ENCODE measurements at regions not wholly inside any gene's neighbourhood (a gene's known extent, or its start where the extent isn't known, plus 50 kb on each side); places are given as distances from the start of the nearest gene placed in this dataset.

GRCh38 chr18:64981915-64982314 is 768.9 kb upstream of the CDH7 start:
- TF ChIP-seq CTCF (conservative IDR thresholded peaks at IDR 0.05 in 1 of 2, IDR thresholded peaks at IDR 0.05 in 1 of 2; ENCODE audit: low read depth in 1 of 2, low read length in 2 of 2), result no peak
- TF ChIP-seq EZH2 (IDR thresholded peaks at IDR 0.05; ENCODE audit: low read length, missing control alignments), result no peak
- no peak overlapping the region for H3K4me3 ChIP-seq (replicated peaks in 1 of 4; ENCODE audit: control extremely low read depth in 1 of 4, insufficient read depth in 1 of 4, low read depth in 3 of 4, low read length in 4 of 4)
- no peaks in the 10 kb centered on the region for H3K79me2 ChIP-seq (ENCODE audit: control insufficient read depth, insufficient read depth, low read length)
- H3K4me2 ChIP-seq (ENCODE audit: extremely low read depth, insufficient read depth, low read length), result no peak overlapping the region
- no peaks in the 10 kb centered on the region for H3K4me1 ChIP-seq (ENCODE audit: control insufficient read depth, extremely low read depth, insufficient read depth, low read length)
- no peak overlapping the region for H3K9ac ChIP-seq (ENCODE audit: insufficient read depth, low read length)
- H3K27ac ChIP-seq (ENCODE audit: insufficient read depth, low read length), result no peak overlapping the region
- no peaks in the 10 kb centered on the region for H4K20me1 ChIP-seq (ENCODE audit: control insufficient read depth, extremely low read depth, insufficient read depth, low read length)
- H3K27me3 ChIP-seq (ENCODE audit: control insufficient read depth, insufficient read depth, low read length), result no peaks in the 10 kb centered on the region
- no peaks in the 10 kb centered on the region for H3K36me3 ChIP-seq (ENCODE audit: control insufficient read depth, insufficient read depth, low read length)
- H2AFZ ChIP-seq (ENCODE audit: low read length), result no peak overlapping the region
- H3K9me3 ChIP-seq (ENCODE audit: control insufficient read depth, insufficient read depth, low read depth, low read length), result no peaks in the 10 kb centered on the region
- no peak for DNase-seq (ENCODE audit: low read depth in 2 of 2)

- no peak for DNase-seq (ENCODE audit: low read depth in 2 of 2)
- Histone ChIP-seq H3K27me3 (ENCODE audit: control insufficient read depth, insufficient read depth, low read length) (no peaks in the 10 kb centered on the region), H4K20me1 (ENCODE audit: control insufficient read depth, extremely low read depth, insufficient read depth, low read length) (no peaks in the 10 kb centered on the region), H3K9ac (ENCODE audit: insufficient read depth, low read length) (no peak overlapping the region), H3K79me2 (ENCODE audit: control insufficient read depth, insufficient read depth, low read length) (no peaks in the 10 kb centered on the region), H3K4me1 (ENCODE audit: control insufficient read depth, extremely low read depth, insufficient read depth, low read length) (no peaks in the 10 kb centered on the region), H3K4me2 (ENCODE audit: extremely low read depth, insufficient read depth, low read length) (no peak overlapping the region), H2AFZ (ENCODE audit: low read length) (no peak overlapping the region), H3K9me3 (ENCODE audit: control insufficient read depth, insufficient read depth, low read depth, low read length) (no peaks in the 10 kb centered on the region), H3K27ac (ENCODE audit: insufficient read depth, low read length) (no peak overlapping the region), H3K36me3 (ENCODE audit: control insufficient read depth, insufficient read depth, low read length) (no peaks in the 10 kb centered on the region), H3K4me3 (replicated peaks in 1 of 4; ENCODE audit: control extremely low read depth in 1 of 4, insufficient read depth in 1 of 4, low read depth in 3 of 4, low read length in 4 of 4) (no peak overlapping the region)
- TF ChIP-seq EZH2 (IDR thresholded peaks at IDR 0.05; ENCODE audit: low read length, missing control alignments) (no peak), CTCF (conservative IDR thresholded peaks at IDR 0.05 in 1 of 2, IDR thresholded peaks at IDR 0.05 in 1 of 2; ENCODE audit: low read depth in 1 of 2, low read length in 2 of 2) (no peak)
Observed at GRCh38 chr18:64979791-64980190, 771.0 kb upstream of the CDH7 start.

- no peak overlapping the region for H3K4me3 ChIP-seq (replicated peaks in 1 of 4; ENCODE audit: control extremely low read depth in 1 of 4, insufficient read depth in 1 of 4, low read depth in 3 of 4, low read length in 4 of 4)
- H2AFZ ChIP-seq (ENCODE audit: low read length), result no peak overlapping the region
- TF ChIP-seq EZH2 (IDR thresholded peaks at IDR 0.05; ENCODE audit: low read length, missing control alignments) (no peak), CTCF (conservative IDR thresholded peaks at IDR 0.05 in 1 of 2, IDR thresholded peaks at IDR 0.05 in 1 of 2; ENCODE audit: low read depth in 1 of 2, low read length in 2 of 2) (no peak)
- H3K27ac ChIP-seq (ENCODE audit: insufficient read depth, low read length), result no peak overlapping the region
- no peaks in the 10 kb centered on the region for H3K36me3 ChIP-seq (ENCODE audit: control insufficient read depth, insufficient read depth, low read length)
- H3K9me3 ChIP-seq (ENCODE audit: control insufficient read depth, insufficient read depth, low read depth, low read length), result no peaks in the 10 kb centered on the region
- no peaks in the 10 kb centered on the region for H4K20me1 ChIP-seq (ENCODE audit: control insufficient read depth, extremely low read depth, insufficient read depth, low read length)
- no peaks in the 10 kb centered on the region for H3K79me2 ChIP-seq (ENCODE audit: control insufficient read depth, insufficient read depth, low read length)
- no peaks in the 10 kb centered on the region for H3K27me3 ChIP-seq (ENCODE audit: control insufficient read depth, insufficient read depth, low read length)
- H3K9ac ChIP-seq (ENCODE audit: insufficient read depth, low read length), result no peak overlapping the region
- H3K4me2 ChIP-seq (ENCODE audit: extremely low read depth, insufficient read depth, low read length), result no peak overlapping the region
- H3K4me1 ChIP-seq (ENCODE audit: control insufficient read depth, extremely low read depth, insufficient read depth, low read length), result no peaks in the 10 kb centered on the region
- DNase-seq (ENCODE audit: low read depth in 2 of 2), result no peak
Observed at GRCh38 chr18:64974391-64975125, 776.3 kb upstream of the CDH7 start.

Data from fibroblast of lung (primary cell).